DOHH2 (cell line): ENCODE measurements at regions not wholly inside any gene's neighbourhood (a gene's known extent, or its start where the extent isn't known, plus 50 kb on each side); places are given as distances from the start of the nearest gene placed in this dataset.

Experiments used
- EZH2phosphoT487 ChIP-seq: fragments of 200-600 bp; sonication (generic); IDR thresholded peaks from 2 replicates; pipeline ENCODE4 v1.6.1; 2017; ENCODE audit warnings: borderline replicate concordance, mild to moderate bottlenecking, antibody characterized with exemption, low read length, moderate library complexity, mixed read lengths
- TF ChIP-seq, protein P1 (sequence below): fragments of 200-600 bp; sonication (generic); IDR thresholded peaks from one replicate; pipeline ENCODE4 v1.5.1; 2014; ENCODE audit warnings: antibody characterized with exemption, mild to moderate bottlenecking, low read depth, low read length; ENCODE audit not compliant: poor library complexity, severe bottlenecking

DNA sequence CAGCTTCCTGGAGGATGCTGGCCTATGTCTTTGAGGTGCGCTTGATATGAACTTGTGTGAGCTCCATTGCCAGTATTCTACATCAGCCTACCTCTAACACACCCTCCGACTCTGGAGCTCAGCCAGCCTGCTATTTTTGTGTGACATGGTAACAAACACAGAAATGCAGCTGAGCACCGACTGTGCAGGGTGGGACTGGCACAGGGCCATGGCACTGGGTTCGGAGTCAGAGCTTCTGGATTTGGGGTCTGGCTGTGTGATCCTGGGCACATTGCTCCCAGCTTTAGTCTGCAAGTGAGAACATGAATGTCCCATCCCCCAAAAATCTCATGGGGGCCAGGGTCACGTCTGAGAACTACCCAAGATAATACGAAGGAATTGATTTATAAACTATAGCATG, 257.2 kb upstream of the CTBP2 start:
- TF ChIP-seq, protein P1, sequence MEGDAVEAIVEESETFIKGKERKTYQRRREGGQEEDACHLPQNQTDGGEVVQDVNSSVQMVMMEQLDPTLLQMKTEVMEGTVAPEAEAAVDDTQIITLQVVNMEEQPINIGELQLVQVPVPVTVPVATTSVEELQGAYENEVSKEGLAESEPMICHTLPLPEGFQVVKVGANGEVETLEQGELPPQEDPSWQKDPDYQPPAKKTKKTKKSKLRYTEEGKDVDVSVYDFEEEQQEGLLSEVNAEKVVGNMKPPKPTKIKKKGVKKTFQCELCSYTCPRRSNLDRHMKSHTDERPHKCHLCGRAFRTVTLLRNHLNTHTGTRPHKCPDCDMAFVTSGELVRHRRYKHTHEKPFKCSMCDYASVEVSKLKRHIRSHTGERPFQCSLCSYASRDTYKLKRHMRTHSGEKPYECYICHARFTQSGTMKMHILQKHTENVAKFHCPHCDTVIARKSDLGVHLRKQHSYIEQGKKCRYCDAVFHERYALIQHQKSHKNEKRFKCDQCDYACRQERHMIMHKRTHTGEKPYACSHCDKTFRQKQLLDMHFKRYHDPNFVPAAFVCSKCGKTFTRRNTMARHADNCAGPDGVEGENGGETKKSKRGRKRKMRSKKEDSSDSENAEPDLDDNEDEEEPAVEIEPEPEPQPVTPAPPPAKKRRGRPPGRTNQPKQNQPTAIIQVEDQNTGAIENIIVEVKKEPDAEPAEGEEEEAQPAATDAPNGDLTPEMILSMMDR, result no peak
- TF ChIP-seq EZH2phosphoT487, result no peak
